ELR (cell line): ENCODE measurements at regions not wholly inside any gene's neighbourhood (a gene's known extent, or its start where the extent isn't known, plus 50 kb on each side); places are given as distances from the start of the nearest gene placed in this dataset.

ENCODE experiments used
- DNase-seq: peaks from one replicate; pipeline ENCODE4 v3.0.0-alpha.2; 2015; ENCODE audit warnings: low read depth

DNA sequence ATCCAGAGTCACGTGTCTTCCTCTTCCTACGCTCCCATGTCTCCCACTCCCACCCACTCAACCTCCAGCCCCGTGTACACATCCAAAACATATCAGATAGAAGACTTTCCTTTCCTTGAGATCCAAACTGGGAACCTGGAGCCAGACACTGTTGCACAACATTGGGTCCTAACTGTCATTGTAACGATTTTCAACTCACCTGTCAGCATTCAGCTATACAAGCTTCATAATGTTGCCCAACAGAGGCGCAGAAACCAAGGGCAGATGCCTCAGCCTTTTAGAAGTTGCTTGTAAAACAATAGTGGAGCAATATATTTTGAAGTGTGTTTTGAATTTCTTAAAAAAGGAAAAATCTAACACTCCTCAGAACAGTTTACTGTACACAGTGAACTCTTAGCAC lies 84.9 kb upstream of the GLIS3 start:
- no peak for DNase-seq

- DNase-seq, result peak; percentile 48
These were observed 83.0 kb upstream of the GLIS3 start for GRCh38 chr9:4382722-4383317.

GRCh38 chr9:4381744-4382143 lies 81.9 kb upstream of the GLIS3 start:
- no peak for DNase-seq

- DNase-seq, result no peak
These were observed 80.5 kb upstream of the GLIS3 start for GRCh38 chr9:4380406-4380805.

- peak; percentile 81 for DNase-seq
These were observed 75.7 kb upstream of the GLIS3 start for GRCh38 chr9:4375424-4376200.

DNA sequence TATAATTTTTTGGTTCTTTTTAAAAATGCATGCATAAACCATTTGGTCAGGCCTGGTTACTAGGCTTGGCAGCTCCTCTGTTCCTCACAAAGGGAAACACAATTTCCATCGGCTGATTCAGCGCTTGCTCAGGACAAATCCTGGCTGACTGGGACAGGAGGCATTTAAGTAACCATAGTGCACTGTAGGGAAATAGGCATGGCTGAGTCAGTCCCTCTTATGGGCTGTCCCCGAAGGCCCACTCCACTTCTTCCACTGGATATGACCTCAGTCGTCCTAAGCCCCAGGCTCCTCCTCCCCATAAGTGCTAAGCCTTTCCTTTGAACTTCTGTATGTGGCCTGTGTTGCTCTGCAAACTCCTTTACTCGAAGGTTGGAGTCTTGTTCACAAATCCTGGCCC lies 71.2 kb upstream of the GLIS3 start:
- peak; percentile 95 for DNase-seq

- DNase-seq, result no peak
These were observed 70.6 kb upstream of the GLIS3 start for GRCh38 chr9:4370501-4370900.

DNA sequence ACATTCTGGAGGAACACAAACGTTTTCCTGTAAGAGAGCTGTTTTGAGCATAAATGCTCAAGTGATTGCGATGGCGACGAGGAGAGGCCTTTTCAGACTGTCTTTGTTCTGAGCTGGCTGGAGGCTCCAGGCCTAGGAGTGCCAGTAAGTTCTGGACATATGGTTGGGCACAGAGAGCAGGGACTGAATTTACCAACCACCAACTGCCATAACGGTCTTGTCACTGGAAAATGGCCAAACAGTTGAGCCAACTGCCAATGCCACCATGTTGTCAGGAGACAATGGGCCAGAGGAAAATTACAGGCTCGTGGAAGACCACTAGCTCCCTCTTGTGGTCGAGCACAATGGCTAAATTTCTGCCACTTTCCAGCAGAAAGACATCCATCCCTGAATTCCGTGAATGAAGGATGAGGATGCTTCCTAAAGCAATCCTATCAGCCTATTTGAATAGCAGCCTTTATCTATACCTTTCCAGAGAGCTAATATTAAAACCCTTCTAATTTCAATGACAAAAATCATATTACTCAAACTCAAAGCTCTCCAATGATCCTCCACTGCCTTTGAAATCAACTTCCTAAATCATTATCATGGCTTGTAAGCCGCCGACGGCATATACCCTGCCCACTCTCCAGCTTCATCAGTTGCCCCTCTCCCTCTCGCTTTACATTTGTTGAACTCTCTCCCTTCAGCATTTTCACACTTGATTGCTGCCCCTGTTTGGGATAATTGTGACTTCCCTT lies 66.9 kb upstream of the GLIS3 start:
- peak; percentile 63 for DNase-seq

DNA sequence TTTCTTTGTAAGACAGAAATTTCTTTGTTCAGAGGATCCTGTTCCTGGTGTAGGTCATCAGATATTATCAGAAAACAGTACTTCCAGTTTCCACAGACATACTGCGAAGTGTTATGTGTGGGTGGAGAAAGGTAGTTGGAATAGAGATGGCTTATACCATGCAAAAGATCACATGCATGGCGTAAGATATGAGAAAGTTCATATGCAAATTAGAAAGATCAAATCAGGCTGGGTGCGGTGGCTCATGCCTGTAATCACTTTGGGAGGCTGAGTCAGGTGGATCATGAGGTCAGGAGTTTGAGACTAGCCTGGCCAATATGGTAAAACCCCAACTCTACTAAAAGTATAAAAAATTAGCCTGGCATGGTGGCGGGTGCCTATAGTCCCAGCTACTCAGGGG lies 65.2 kb upstream of the GLIS3 start:
- no peak for DNase-seq

DNA sequence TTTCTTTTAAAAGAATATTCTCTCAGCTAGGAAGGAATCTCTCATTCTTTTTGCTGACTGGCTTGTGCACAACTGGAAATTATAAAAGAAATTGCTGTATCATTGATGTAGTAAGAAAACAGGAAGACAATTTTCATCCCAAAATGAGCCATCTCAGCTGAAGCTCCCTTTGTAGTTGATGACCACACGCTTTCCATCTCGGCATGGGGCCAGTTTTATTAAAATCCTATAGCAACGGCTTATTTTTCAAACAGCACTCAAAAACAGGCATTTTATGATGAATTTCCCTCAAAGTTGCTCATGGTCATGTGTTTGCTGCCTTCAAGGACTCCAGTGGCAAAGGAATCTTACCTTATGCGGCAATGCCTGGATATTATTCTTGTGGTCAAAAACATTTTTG lies 62.4 kb upstream of the GLIS3 start:
- no peak for DNase-seq

DNA sequence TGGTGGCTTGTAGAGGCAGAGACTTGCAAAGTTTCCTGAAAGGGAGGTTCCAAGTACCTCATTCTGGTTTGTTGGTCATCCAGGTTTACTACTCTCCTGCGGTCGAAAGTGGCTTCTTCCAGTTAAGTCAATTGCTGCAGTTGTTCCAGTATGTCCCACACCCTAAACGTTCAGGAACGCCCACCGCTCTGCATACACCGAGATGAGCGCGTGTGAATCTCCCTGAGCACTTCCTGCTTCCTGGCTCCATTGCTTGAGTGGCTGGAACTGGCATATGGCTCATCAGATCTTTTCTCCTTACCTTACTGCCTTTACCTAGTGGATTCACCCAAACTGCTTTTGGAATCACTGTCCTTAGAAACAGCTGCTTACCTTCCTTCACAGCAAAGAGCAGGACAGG lies 59.1 kb upstream of the GLIS3 start:
- DNase-seq, result no peak

DNA sequence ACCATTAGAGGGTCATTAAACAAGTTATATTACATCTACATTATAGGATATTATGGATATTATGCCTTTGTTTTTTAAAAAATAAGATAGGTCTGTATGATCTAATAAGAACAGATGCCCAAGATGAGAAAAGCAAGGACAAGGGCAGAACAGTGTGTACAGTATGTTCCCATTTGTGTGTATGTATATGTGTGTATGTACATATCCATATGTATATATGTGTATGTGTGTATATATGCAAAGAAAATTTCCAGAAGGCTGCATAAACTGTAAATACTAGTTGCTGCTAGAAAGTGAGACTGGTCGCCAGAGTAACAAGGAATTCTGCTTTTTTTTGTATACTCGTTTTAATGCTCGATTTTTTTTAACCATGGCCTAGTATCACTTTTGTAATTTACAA lies 58.1 kb upstream of the GLIS3 start:
- no peak for DNase-seq

- DNase-seq, result no peak
These were observed 56.4 kb upstream of the GLIS3 start for GRCh38 chr9:4356306-4356705.

DNA sequence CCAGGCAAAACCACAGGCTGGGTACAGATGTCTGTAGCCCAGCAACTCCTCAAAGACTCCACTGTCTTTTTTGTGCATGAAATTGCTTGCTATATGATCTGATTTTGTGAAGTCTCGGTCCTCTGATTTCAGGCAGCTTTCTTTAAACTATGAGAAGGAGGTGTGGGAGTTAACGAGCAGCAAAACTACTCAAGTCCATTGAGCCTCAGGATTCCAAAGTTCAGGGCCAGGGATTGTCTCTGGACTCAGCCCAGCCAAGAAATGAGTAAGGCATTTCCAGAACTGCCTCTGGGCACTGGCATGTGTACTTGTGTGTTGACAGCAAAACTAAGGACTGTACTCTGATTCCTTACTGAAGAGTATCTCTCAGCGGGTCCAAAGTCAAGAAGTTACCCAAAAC lies 53.4 kb upstream of the GLIS3 start:
- DNase-seq, result no peak

DNA sequence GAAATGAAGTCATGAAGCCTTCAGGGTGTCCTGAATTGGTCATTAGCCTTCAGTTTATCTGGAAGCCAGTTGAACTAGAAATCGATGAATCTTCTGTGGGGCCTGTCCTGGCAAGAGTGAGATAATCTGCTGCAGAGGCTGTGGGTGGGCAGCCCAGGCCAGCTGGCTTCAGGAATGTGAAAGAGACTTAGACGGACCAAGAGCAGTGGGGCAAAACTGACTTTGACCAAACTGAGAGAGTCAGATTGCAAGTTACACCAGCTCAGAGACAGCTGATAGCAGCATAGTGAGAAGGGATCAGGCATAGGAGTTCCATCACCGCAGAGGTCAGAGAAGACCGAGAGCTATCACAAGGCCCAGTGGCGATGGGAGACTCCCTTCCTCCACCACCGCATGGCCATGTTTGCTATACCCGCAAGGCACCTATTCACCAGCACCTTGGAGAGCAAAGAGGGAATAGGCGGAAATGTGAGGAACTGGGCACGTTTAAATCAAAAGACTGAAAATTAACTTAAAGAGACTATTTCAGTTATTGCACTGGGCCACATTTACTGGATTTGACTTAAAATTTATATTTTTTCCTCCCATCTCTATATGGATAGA lies 50.0 kb upstream of the GLIS3 start:
- no peak for DNase-seq
